ENCODE measurements at regions not wholly inside any gene's neighbourhood (a gene's known extent, or its start where the extent isn't known, plus 50 kb on each side); places are given as distances from the start of the nearest gene placed in this dataset.

- Histone ChIP-seq H2AFZ (ENCODE audit: low read depth, low read length) (no peak overlapping the region), H3K9me3 (replicated peaks; ENCODE audit: control insufficient read depth, insufficient read depth, low read length) (no peaks in the 10 kb centered on the region), H3K4me2 (ENCODE audit: insufficient read depth, low read length) (no peak overlapping the region), H3K9ac (replicated peaks; ENCODE audit: extremely low read depth, insufficient read depth, low read length) (no peak overlapping the region), H3K36me3 (ENCODE audit: control insufficient read depth in 2 of 2, extremely low read depth in 1 of 2, insufficient read depth in 2 of 2, low read length in 2 of 2) (no peaks in the 10 kb centered on the region), H3K4me1 (ENCODE audit: control insufficient read depth, extremely low read depth, insufficient read depth, low read length) (no peaks in the 10 kb centered on the region), H3K79me2 (ENCODE audit: control insufficient read depth, insufficient read depth, low read length) (no peaks in the 10 kb centered on the region), H4K20me1 (replicated peaks; ENCODE audit: control insufficient read depth, extremely low read depth, insufficient read depth, low read length) (no peaks in the 10 kb centered on the region), H3K27ac (ENCODE audit: insufficient read depth, low read depth, low read length) (no peak overlapping the region), H3K9me1 (replicated peaks; ENCODE audit: control insufficient read depth, extremely low read depth, insufficient read depth, low read length) (no peaks in the 10 kb centered on the region), H3K4me3 (replicated peaks in 1 of 3; ENCODE audit: insufficient read depth in 1 of 3, low read depth in 1 of 3, low read length in 3 of 3) (no peak overlapping the region), H3K27me3 (ENCODE audit: control insufficient read depth in 2 of 2, insufficient read depth in 2 of 2, low read length in 2 of 2) (no peaks in the 10 kb centered on the region)
- POLR2A ChIA-PET, result no interaction called here
- DNase-seq (ENCODE audit: low read depth, low spot score), result no peak
- no TSS peak for BruUV-seq (replicated peaks)
- dilution Hi-C loops (cut with MboI; ENCODE audit: extremely low pct_ligation_motif_present, low sequenced_read_pairs), result no loop called here
- TF ChIP-seq MAX (IDR thresholded peaks at IDR 0.05; ENCODE audit: insufficient read depth, insufficient read length) (no peak), POLR2AphosphoS5 (IDR thresholded peaks at IDR 0.05; ENCODE audit: insufficient read depth, low read depth, low read length) (no peak), MYC (IDR thresholded peaks at IDR 0.05; ENCODE audit: low read depth, low read length) (no peak), POLR2A (IDR thresholded peaks at IDR 0.05; ENCODE audit: low read depth, low read length) (no peak), JUN (IDR thresholded peaks at IDR 0.05; ENCODE audit: borderline replicate concordance, insufficient read depth, insufficient read length, low read depth) (no peak)
- CTCF ChIA-PET, result no interaction called here
- FAIRE-seq, result no peak
- intact Hi-C loops (cut with micrococcal nuclease), result no loop called here
These were observed 1469.7 kb upstream of the PIK3C3 start for GRCh38 chr18:40485318-40485717.

- Histone ChIP-seq H3K9me3 (replicated peaks; ENCODE audit: control insufficient read depth, insufficient read depth, low read length) (no peaks in the 10 kb centered on the region), H3K79me2 (ENCODE audit: control insufficient read depth, insufficient read depth, low read length) (no peaks in the 10 kb centered on the region), H3K9me1 (replicated peaks; ENCODE audit: control insufficient read depth, extremely low read depth, insufficient read depth, low read length) (no peaks in the 10 kb centered on the region), H3K4me2 (ENCODE audit: insufficient read depth, low read length) (no peak overlapping the region), H3K4me3 (replicated peaks in 1 of 3; ENCODE audit: insufficient read depth in 1 of 3, low read depth in 1 of 3, low read length in 3 of 3) (no peak overlapping the region), H3K27ac (ENCODE audit: insufficient read depth, low read depth, low read length) (no peak overlapping the region), H4K20me1 (replicated peaks; ENCODE audit: control insufficient read depth, extremely low read depth, insufficient read depth, low read length) (no peaks in the 10 kb centered on the region), H3K36me3 (ENCODE audit: control insufficient read depth in 2 of 2, extremely low read depth in 1 of 2, insufficient read depth in 2 of 2, low read length in 2 of 2) (no peaks in the 10 kb centered on the region), H3K27me3 (ENCODE audit: control insufficient read depth in 2 of 2, insufficient read depth in 2 of 2, low read length in 2 of 2) (no peaks in the 10 kb centered on the region), H2AFZ (ENCODE audit: low read depth, low read length) (no peak overlapping the region), H3K4me1 (ENCODE audit: control insufficient read depth, extremely low read depth, insufficient read depth, low read length) (no peaks in the 10 kb centered on the region), H3K9ac (replicated peaks; ENCODE audit: extremely low read depth, insufficient read depth, low read length) (no peak overlapping the region)
- intact Hi-C loops (cut with micrococcal nuclease), result no loop called here
- DNase-seq (ENCODE audit: low read depth, low spot score), result no peak
- no peak for FAIRE-seq
- dilution Hi-C loops (cut with MboI; ENCODE audit: extremely low pct_ligation_motif_present, low sequenced_read_pairs), result no loop called here
- ChIA-PET POLR2A (no interaction called here), CTCF (no interaction called here)
- TF ChIP-seq FOS (IDR thresholded peaks at IDR 0.05; ENCODE audit: borderline replicate concordance, insufficient read depth, low read length) (no peak), GATA2 (IDR thresholded peaks at IDR 0.05; ENCODE audit: insufficient read depth, insufficient read length, low read depth, low read length) (no peak), CTCF (IDR thresholded peaks at IDR 0.05; ENCODE audit: extremely low read depth in 1 of 2, insufficient read depth in 1 of 2, low read depth in 1 of 2, low read length in 2 of 2) (no peak), JUN (IDR thresholded peaks at IDR 0.05; ENCODE audit: borderline replicate concordance, insufficient read depth, insufficient read length, low read depth) (no peak), POLR2A (IDR thresholded peaks at IDR 0.05; ENCODE audit: low read depth, low read length) (no peak), POLR2AphosphoS5 (IDR thresholded peaks at IDR 0.05; ENCODE audit: insufficient read depth, low read depth, low read length) (no peak), EZH2 (IDR thresholded peaks at IDR 0.05; ENCODE audit: borderline replicate concordance, low read depth, low read length, severe bottlenecking) (no peak), MAX (IDR thresholded peaks at IDR 0.05; ENCODE audit: insufficient read depth, insufficient read length) (no peak), MYC (IDR thresholded peaks at IDR 0.05; ENCODE audit: low read depth, low read length) (no peak)
- BruUV-seq (replicated peaks), result no TSS peak
These were observed 1481.6 kb upstream of the PIK3C3 start for GRCh38 chr18:40473221-40474029.

Data from endothelial cell of umbilical vein (primary cell).